SK-N-SH (cell line): ENCODE measurements at regions not wholly inside any gene's neighbourhood (a gene's known extent, or its start where the extent isn't known, plus 50 kb on each side); places are given as distances from the start of the nearest gene placed in this dataset.
"Not testable (repeated sequence)": the region's sequence is repeated elsewhere in the genome, so short reads cannot be mapped to it uniquely, and the experiment has no call there.

ENCODE experiments used
- CTCF ChIA-PET: fragments of 300-600, 350-600 bp; formaldehyde crosslinking; extraction: SDS; loops from one replicate; lab custom pipeline; 2021; lab: Yijun Ruan, JAX
- POLR2A ChIA-PET: fragments of 350-600 bp; sonication (Branson Sonifier 250); formaldehyde crosslinking; extraction: SDS; loops from one replicate; lab custom pipeline; 2020; ENCODE audit warnings: antibody characterized with exemption, inconsistent platforms; lab: Yijun Ruan, JAX
- DNase-seq: peaks from one replicate; pipeline ENCODE4 v3.0.0; 2012
- H2AFZ ChIP-seq: fragments of 200-600 bp; sonication (generic); 2 replicates; pipeline ENCODE4 v1.8.1; 2016; ENCODE audit warnings: antibody characterized with exemption, mild to moderate bottlenecking, low read depth
- H3F3A ChIP-seq: fragments of 200-600 bp; sonication (generic); replicated peaks from 2 replicates; pipeline ENCODE3; 2016; ENCODE audit warnings: antibody characterized with exemption, mild to moderate bottlenecking; ENCODE audit not compliant: insufficient read depth
- H3K27ac ChIP-seq, 2 experiments: fragments of 200-500 bp in 1 of 2; fragments of 200-600 bp in 1 of 2; sonication (Bioruptor generic) in 1 of 2; sonication (generic), shearing (Covaris generic) in 1 of 2; 2 replicates each; pipeline versions ENCODE4 v1.5.1 to v1.6.1; 2014 to 2016; ENCODE audit warnings: low read depth in 2 of 2, inconsistent platforms in 1 of 2, low read length in 1 of 2, mild to moderate bottlenecking in 1 of 2, mixed read lengths in 1 of 2
- H3K27me3 ChIP-seq: fragments of 200-600 bp; sonication (generic), shearing (Covaris generic); 2 replicates; pipeline ENCODE4 v1.6.1; 2016; ENCODE audit warnings: mixed run types; ENCODE audit not compliant: insufficient read depth
- H3K36me3 ChIP-seq, 2 experiments: fragments of 200-500 bp in 1 of 2; fragments of 200-600 bp in 1 of 2; sonication (Bioruptor generic) in 1 of 2; sonication (generic) in 1 of 2; replicated peaks in 1 of 2; 2 replicates each; pipeline versions ENCODE3 to v1.5.1; 2014 to 2016; ENCODE audit warnings: low read length in 1 of 2, mild to moderate bottlenecking in 1 of 2; ENCODE audit not compliant: insufficient read depth in 2 of 2, control insufficient read depth in 1 of 2
- H3K4me1 ChIP-seq, 2 experiments: fragments of 200-500 bp in 1 of 2; fragments of 200-600 bp in 1 of 2; sonication (Bioruptor generic) in 1 of 2; sonication (generic), shearing (Covaris generic) in 1 of 2; 2 replicates each; pipeline versions ENCODE4 v1.5.1 to v1.6.1; 2014 to 2016; ENCODE audit warnings: low read depth in 1 of 2, low read length in 1 of 2, mixed run types in 1 of 2; ENCODE audit not compliant: insufficient read depth in 2 of 2, control insufficient read depth in 1 of 2
- H3K4me2 ChIP-seq: fragments of 200-600 bp; sonication (generic), shearing (Covaris generic); 2 replicates; pipeline ENCODE4 v1.6.1; 2017; ENCODE audit warnings: mixed run types
- H3K4me3 ChIP-seq, 2 experiments: fragments of 200-500 bp in 1 of 2; fragments of 200-600 bp in 1 of 2; sonication (Bioruptor generic) in 1 of 2; sonication (generic), shearing (Covaris generic) in 1 of 2; 2 replicates each; pipeline versions ENCODE4 v1.5.1 to v1.8.1; 2014 to 2016; ENCODE audit warnings: low read depth in 2 of 2, inconsistent platforms in 1 of 2, low read length in 1 of 2, mild to moderate bottlenecking in 1 of 2, mixed read lengths in 1 of 2, moderate library complexity in 1 of 2
- H3K79me2 ChIP-seq: fragments of 200-600 bp; sonication (generic); 2 replicates; pipeline ENCODE4 v1.8.1; 2017; ENCODE audit warnings: mild to moderate bottlenecking; ENCODE audit not compliant: insufficient read depth
- H3K9ac ChIP-seq: fragments of 200-600 bp; sonication (generic); 2 replicates; pipeline ENCODE4 v1.6.1; 2017; ENCODE audit warnings: mixed run types
- H3K9me2 ChIP-seq: fragments of 200-600 bp; sonication (generic); 2 replicates; pipeline ENCODE4 v1.6.1; 2017; ENCODE audit warnings: mixed run types
- H3K9me3 ChIP-seq: fragments of 200-600 bp; sonication (generic); 2 replicates; pipeline ENCODE4 v1.6.1; 2017; ENCODE audit warnings: mixed run types, mild to moderate bottlenecking, moderate library complexity
- H4K20me1 ChIP-seq: fragments of 200-600 bp; sonication (generic); 2 replicates; pipeline ENCODE4 v1.6.1; 2017; ENCODE audit warnings: mild to moderate bottlenecking, mixed run types; ENCODE audit not compliant: insufficient read depth
- ELF1 ChIP-seq: IDR thresholded peaks from 2 replicates; pipeline ENCODE4 v1.4.0; 2012
- RAD21 ChIP-seq: IDR thresholded peaks from 2 replicates; pipeline ENCODE4 v1.6.1; 2012; ENCODE audit warnings: mild to moderate bottlenecking, low read length
- RFX5 ChIP-seq: IDR thresholded peaks from 2 replicates; pipeline ENCODE4 v1.6.1; 2012; ENCODE audit warnings: mild to moderate bottlenecking, improper control_type of control experiment, low read length
- WGBS: methylation state at CpG from one replicate; pipeline ENCODE4 v1.1.6; 2017; ENCODE audit warnings: low lambda C conversion rate; 5-methylcytosine and 5-hydroxymethylcytosine counted together
- small RNA-seq, 7 experiments: library from RNA; depleted of rRNA; stranded (forward); fragments of <200 nt; gene quantifications; one replicate each; pipeline ENCODE3, GENCODE V24; 2012
- TF ChIP-seq, protein P1 (sequence below): IDR thresholded peaks from 2 replicates; pipeline ENCODE4 v1.6.1; 2012; ENCODE audit warnings: mild to moderate bottlenecking, low read depth, low read length, moderate library complexity
- TF ChIP-seq, protein P2 (sequence below): IDR thresholded peaks from 2 replicates; pipeline ENCODE4 v1.4.0; 2012; ENCODE audit warnings: low read depth, borderline replicate concordance
- TF ChIP-seq, protein P3 (sequence below): fragments of 150-350 bp; IDR thresholded peaks from 2 replicates; pipeline ENCODE4 v1.6.1; 2016; ENCODE audit warnings: mild to moderate bottlenecking, low read depth, low read length

DNA sequence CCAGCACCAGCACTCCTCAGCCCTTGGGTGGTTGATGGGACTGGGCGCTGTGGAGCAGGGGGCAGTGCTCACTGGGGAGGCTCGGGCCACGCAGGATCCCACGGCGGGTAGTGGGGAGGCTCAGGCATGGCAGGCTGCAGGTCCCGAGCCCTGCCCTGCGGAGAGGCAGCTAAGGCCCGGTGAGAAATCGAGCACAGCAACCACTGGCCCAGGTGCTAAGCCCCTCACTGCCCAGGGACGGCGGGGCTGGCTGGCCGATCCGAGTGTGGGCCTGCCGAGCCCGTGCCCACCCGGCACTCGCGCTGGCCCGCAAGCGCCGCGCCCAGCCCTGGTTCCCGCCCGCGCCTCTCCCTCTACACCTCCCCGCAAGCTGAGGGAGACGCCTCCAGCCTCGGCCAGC lies 56.0 kb upstream of the ZNF195 start (continued):
- TF ChIP-seq, protein P1, sequence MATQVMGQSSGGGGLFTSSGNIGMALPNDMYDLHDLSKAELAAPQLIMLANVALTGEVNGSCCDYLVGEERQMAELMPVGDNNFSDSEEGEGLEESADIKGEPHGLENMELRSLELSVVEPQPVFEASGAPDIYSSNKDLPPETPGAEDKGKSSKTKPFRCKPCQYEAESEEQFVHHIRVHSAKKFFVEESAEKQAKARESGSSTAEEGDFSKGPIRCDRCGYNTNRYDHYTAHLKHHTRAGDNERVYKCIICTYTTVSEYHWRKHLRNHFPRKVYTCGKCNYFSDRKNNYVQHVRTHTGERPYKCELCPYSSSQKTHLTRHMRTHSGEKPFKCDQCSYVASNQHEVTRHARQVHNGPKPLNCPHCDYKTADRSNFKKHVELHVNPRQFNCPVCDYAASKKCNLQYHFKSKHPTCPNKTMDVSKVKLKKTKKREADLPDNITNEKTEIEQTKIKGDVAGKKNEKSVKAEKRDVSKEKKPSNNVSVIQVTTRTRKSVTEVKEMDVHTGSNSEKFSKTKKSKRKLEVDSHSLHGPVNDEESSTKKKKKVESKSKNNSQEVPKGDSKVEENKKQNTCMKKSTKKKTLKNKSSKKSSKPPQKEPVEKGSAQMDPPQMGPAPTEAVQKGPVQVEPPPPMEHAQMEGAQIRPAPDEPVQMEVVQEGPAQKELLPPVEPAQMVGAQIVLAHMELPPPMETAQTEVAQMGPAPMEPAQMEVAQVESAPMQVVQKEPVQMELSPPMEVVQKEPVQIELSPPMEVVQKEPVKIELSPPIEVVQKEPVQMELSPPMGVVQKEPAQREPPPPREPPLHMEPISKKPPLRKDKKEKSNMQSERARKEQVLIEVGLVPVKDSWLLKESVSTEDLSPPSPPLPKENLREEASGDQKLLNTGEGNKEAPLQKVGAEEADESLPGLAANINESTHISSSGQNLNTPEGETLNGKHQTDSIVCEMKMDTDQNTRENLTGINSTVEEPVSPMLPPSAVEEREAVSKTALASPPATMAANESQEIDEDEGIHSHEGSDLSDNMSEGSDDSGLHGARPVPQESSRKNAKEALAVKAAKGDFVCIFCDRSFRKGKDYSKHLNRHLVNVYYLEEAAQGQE, result no peak
- TF ChIP-seq, protein P2, sequence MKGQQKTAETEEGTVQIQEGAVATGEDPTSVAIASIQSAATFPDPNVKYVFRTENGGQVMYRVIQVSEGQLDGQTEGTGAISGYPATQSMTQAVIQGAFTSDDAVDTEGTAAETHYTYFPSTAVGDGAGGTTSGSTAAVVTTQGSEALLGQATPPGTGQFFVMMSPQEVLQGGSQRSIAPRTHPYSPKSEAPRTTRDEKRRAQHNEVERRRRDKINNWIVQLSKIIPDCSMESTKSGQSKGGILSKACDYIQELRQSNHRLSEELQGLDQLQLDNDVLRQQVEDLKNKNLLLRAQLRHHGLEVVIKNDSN, result no peak
- TF ChIP-seq RFX5, result no peak
- TF ChIP-seq ELF1, result no peak
- no peak for TF ChIP-seq RAD21
- TF ChIP-seq, protein P3, sequence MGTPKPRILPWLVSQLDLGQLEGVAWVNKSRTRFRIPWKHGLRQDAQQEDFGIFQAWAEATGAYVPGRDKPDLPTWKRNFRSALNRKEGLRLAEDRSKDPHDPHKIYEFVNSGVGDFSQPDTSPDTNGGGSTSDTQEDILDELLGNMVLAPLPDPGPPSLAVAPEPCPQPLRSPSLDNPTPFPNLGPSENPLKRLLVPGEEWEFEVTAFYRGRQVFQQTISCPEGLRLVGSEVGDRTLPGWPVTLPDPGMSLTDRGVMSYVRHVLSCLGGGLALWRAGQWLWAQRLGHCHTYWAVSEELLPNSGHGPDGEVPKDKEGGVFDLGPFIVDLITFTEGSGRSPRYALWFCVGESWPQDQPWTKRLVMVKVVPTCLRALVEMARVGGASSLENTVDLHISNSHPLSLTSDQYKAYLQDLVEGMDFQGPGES, result no peak
- TF ChIP-seq, all 33 proteins: peak for 0

DNA sequence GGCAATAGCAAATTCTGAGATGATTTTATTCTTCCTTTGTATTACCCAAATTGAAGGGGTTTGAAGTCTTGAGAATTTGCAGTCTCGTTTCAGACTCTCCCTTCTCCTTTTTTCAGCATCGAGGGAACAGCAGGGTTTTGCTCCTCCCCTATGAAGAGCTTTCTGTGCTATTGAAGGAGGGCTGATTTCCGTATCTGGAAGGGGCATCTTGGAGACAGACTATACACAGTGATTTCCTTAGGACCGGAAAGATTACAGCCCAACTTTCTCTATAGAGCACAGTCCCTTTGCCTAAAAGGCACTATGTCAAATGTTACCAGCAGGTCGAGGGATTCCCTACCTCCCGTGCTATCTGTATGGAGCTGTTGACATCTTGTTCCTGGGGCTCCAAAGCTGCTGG lies 50.2 kb upstream of the ZNF195 start:
- H3K9me2 ChIP-seq, H3K9me3 ChIP-seq, H3K36me3 ChIP-seq, H3K4me1 ChIP-seq, H2AFZ ChIP-seq, H3K27ac ChIP-seq, H3F3A ChIP-seq, H3K9ac ChIP-seq, DNase-seq, H3K79me2 ChIP-seq, H3K4me2 ChIP-seq, POLR2A ChIA-PET, H4K20me1 ChIP-seq, H3K4me3 ChIP-seq: not testable (repeated sequence)
- H3K27me3 ChIP-seq, result peaks cover 15% of the 10 kb centered on the region; the same call in 1 of the 2 replicates
- 40% methylated on average over 6 of the region's 6 CpGs for WGBS
- CTCF ChIA-PET, result interaction anchor here (0.7 kb wide), 1 partner anchor 88 kb away, joined by 3 read pairs; no protein-coding TSS in a partner anchor

Small RNA genes in the stretch of these regions (small RNA-seq; reads per million reads assigned to genes)
- 0 reads per million in 7 experiments for gene SNRPCP5
